OCI-LY7 (cell line): ENCODE measurements at regions not wholly inside any gene's neighbourhood (a gene's known extent, or its start where the extent isn't known, plus 50 kb on each side); places are given as distances from the start of the nearest gene placed in this dataset.
A peak's percentile ranks its signal among the peaks of the same experiment; 100 is the strongest.

Experiments
- BruUV-seq: library from RNA; stranded (reverse); fragments of 400-500 nt; replicated peaks from 2 replicates; lab custom pipeline; 2021; lab: Mats Ljungman, UMichigan
- CTCF ChIA-PET: fragments of 300-600 bp; sonication (Branson Sonifier 250); formaldehyde crosslinking; loops from one replicate; lab custom pipeline; 2022; ENCODE audit warnings: antibody characterized with exemption; ENCODE audit not compliant: unreplicated experiment; lab: Charles Lee
- POLR2A ChIA-PET: fragments of 300-600 bp; sonication (Branson Sonifier 250); formaldehyde crosslinking; loops from one replicate; lab custom pipeline; 2022; ENCODE audit warnings: antibody characterized with exemption; lab: Charles Lee
- DNase-seq: peaks from one replicate; pipeline ENCODE4 v3.0.0-alpha.2; 2015; ENCODE audit warnings: low spot score
- H2AFZ ChIP-seq: fragments of 200-600 bp; sonication (generic), shearing (Covaris generic); 2 replicates; pipeline ENCODE4 v1.6.1; 2014; ENCODE audit warnings: mild to moderate bottlenecking, antibody characterized with exemption, low read length, moderate library complexity
- H3K27ac ChIP-seq: fragments of 200-600 bp; sonication (generic); 2 replicates; pipeline ENCODE4 v1.5.1; 2014; ENCODE audit warnings: mixed run types, low read depth, mild to moderate bottlenecking, moderate library complexity, low read length, inconsistent platforms; ENCODE audit not compliant: poor library complexity, severe bottlenecking
- H3K36me3 ChIP-seq: fragments of 200-600 bp; sonication (generic); 2 replicates; pipeline ENCODE4 v1.6.1; 2014; ENCODE audit warnings: mild to moderate bottlenecking, antibody characterized with exemption, low read length, moderate library complexity, mixed read lengths; ENCODE audit not compliant: insufficient read depth
- H3K4me1 ChIP-seq: fragments of 200-600 bp; sonication (generic); 2 replicates; pipeline ENCODE4 v1.5.1; 2014; ENCODE audit warnings: mild to moderate bottlenecking, low read length; ENCODE audit not compliant: insufficient read depth, poor library complexity, severe bottlenecking
- H3K4me2 ChIP-seq: fragments of 200-600 bp; sonication (generic); 2 replicates; pipeline ENCODE4 v1.6.1; 2014; ENCODE audit warnings: mild to moderate bottlenecking, low read length
- H3K4me3 ChIP-seq: fragments of 200-600 bp; sonication (generic); 2 replicates; pipeline ENCODE4 v1.5.1; 2014; ENCODE audit warnings: mild to moderate bottlenecking, low read depth, low read length; ENCODE audit not compliant: poor library complexity, severe bottlenecking
- H3K79me2 ChIP-seq: fragments of 200-600 bp; sonication (generic); 2 replicates; pipeline ENCODE4 v1.6.1; 2016; ENCODE audit warnings: low read depth, mild to moderate bottlenecking, low read length, moderate library complexity, mixed read lengths; ENCODE audit not compliant: insufficient read depth
- H3K9me2 ChIP-seq: fragments of 200-600 bp; sonication (generic); 2 replicates; pipeline ENCODE4 v1.6.1; 2016; ENCODE audit warnings: mild to moderate bottlenecking, low read length, mixed read lengths; ENCODE audit not compliant: insufficient read depth
- H3K9me3 ChIP-seq: fragments of 200-600 bp; sonication (generic); 2 replicates; pipeline ENCODE4 v1.6.1; 2014; ENCODE audit warnings: mild to moderate bottlenecking, mixed run types, low read length, mixed read lengths
- H4K20me1 ChIP-seq: fragments of 200-600 bp; sonication (generic); 2 replicates; pipeline ENCODE4 v1.6.1; 2014; ENCODE audit warnings: mild to moderate bottlenecking, antibody characterized with exemption, low read length, moderate library complexity, mixed read lengths; ENCODE audit not compliant: insufficient read depth
- CTCF ChIP-seq: fragments of 200-600 bp; sonication (generic); conservative IDR thresholded peaks from 2 replicates; pipeline ENCODE4 v1.5.1; 2014; ENCODE audit warnings: mild to moderate bottlenecking, antibody characterized with exemption, low read length, moderate library complexity, mixed read lengths
- EZH2phosphoT487 ChIP-seq: fragments of 200-600 bp; sonication (generic); IDR thresholded peaks from 2 replicates; pipeline ENCODE4 v1.6.1; 2018; ENCODE audit warnings: low read depth, borderline replicate concordance, mild to moderate bottlenecking, mixed run types, antibody characterized with exemption, low read length, moderate library complexity, mixed read lengths
- intact Hi-C: fragments of 100-400 bp; cut with micrococcal nuclease; formaldehyde crosslinking; loops from one replicate; pipeline ENCODE4 v1.10.0; 2022; ENCODE audit not compliant: unreplicated experiment

- no peak overlapping the region for H3K4me2 ChIP-seq
- BruUV-seq = no TSS peak
- H3K27ac ChIP-seq = no peak overlapping the region
- H3K36me3 ChIP-seq = no peaks in the 10 kb centered on the region
- H4K20me1 ChIP-seq = no peaks in the 10 kb centered on the region
- H2AFZ ChIP-seq = no peak overlapping the region
- no peak for DNase-seq
- ChIA-PET POLR2A (interaction anchor here (0.5 to 1.3 kb wide), 3 partner anchors 9 to 202 kb away, joined by 3 to 8 read pairs (median 5); no protein-coding TSS in a partner anchor), CTCF (no interaction called here)
- H3K9me3 ChIP-seq = no peaks in the 10 kb centered on the region
- no peak overlapping the region for H3K4me3 ChIP-seq
- H3K4me1 ChIP-seq = peaks cover 14% of the 10 kb centered on the region
- intact Hi-C loops = loop anchor here (10.0 kb wide), 1 partner anchor 517 kb away; no protein-coding TSS in a partner anchor
- H3K79me2 ChIP-seq = no peaks in the 10 kb centered on the region
- TF ChIP-seq EZH2phosphoT487 = no peak
- no peaks in the 10 kb centered on the region for H3K9me2 ChIP-seq
Measured at GRCh38 chr4:140251571-140251970, 97.6 kb upstream of the MAML3 start.

DNA sequence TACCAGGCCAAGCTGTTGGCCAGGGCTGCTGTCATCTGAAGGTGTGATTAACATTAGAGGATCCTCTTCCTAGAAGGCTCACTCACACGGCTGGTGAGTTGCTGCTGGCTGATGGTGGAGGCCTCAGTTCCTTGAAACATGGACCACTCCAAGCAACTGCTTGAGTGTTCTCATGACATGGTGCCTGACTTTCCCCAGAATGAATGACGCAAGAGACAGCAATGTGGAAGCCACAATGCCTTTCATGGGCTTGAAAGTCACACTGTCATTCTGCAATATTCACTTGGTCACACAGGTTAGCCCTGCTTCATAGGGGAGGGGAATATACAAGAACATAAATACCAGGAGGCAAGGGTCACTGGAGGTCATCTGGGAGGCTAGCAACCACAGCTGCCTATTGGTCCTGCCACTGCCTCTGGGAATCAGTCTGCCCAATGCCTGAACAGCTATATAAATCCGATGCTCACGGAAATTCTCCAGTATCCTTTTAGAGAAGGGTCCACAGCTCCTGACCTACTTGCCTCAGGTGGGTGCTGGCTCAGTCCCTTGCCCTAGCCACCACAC lies 97.1 kb upstream of the MAML3 start:
- TF ChIP-seq EZH2phosphoT487 (no peak), CTCF (no peak)
- Histone ChIP-seq H3K79me2 (no peaks in the 10 kb centered on the region), H3K27ac (no peak overlapping the region), H3K36me3 (no peaks in the 10 kb centered on the region), H4K20me1 (no peaks in the 10 kb centered on the region), H3K4me2 (no peak overlapping the region), H3K4me3 (no peak overlapping the region), H3K4me1 (peaks cover 14% of the 10 kb centered on the region), H3K9me2 (no peaks in the 10 kb centered on the region), H3K9me3 (no peaks in the 10 kb centered on the region), H2AFZ (no peak overlapping the region)
- no TSS peak for BruUV-seq
- POLR2A ChIA-PET = interaction anchor here (1.1 kb wide), 1 partner anchor 202 kb away, joined by 3 read pairs; no protein-coding TSS in a partner anchor
- intact Hi-C loops = loop anchor here (10.0 kb wide), 1 partner anchor 516 kb away; no protein-coding TSS in a partner anchor
- DNase-seq = no peak
- CTCF ChIA-PET = no interaction called here

DNA sequence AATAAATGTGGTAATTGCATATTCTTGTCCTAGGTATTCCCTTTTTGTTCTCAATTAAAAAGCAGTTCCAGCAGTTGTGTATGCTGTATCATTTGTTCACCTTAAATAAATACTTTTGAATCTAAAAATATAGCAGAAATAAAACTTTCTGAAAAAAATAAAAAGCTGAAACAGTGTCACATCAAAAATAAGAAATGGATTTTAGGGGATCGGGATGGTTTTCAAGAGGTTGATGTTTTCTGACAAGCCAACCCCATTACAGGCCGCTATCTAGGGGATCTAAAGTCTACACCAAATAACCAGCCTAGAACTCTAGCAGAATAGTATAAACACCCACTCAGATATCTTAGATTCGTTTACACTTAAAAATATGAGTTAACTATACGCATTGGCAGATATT lies 95.4 kb upstream of the MAML3 start:
- Histone ChIP-seq H3K4me1 (peaks cover 14% of the 10 kb centered on the region), H3K36me3 (no peaks in the 10 kb centered on the region), H3K79me2 (no peaks in the 10 kb centered on the region), H3K9me3 (no peaks in the 10 kb centered on the region), H4K20me1 (no peaks in the 10 kb centered on the region), H3K27ac (no peak overlapping the region), H2AFZ (no peak overlapping the region; the same call in 1 of the 2 replicates), H3K4me2 (no peak overlapping the region), H3K9me2 (no peaks in the 10 kb centered on the region), H3K4me3 (no peak overlapping the region)
- no TSS peak for BruUV-seq
- ChIA-PET CTCF (no interaction called here), POLR2A (interaction anchor here (0.6 to 1.1 kb wide), 4 partner anchors 16 to 552 kb away, joined by 3 to 5 read pairs (median 3); no protein-coding TSS in a partner anchor)
- TF ChIP-seq EZH2phosphoT487 = no peak
- no peak for TF ChIP-seq CTCF
- intact Hi-C loops = loop anchor here (1.0 kb wide), 1 partner anchor 95 kb away; the partner anchor contains the start of gene MAML3
- DNase-seq = peak; percentile 18
